GM19452 (cell line): ENCODE measurements at regions not wholly inside any gene's neighbourhood (a gene's known extent, or its start where the extent isn't known, plus 50 kb on each side); places are given as distances from the start of the nearest gene placed in this dataset.

Source experiments
- ATAC-seq: cut with Tn5 transposase; IDR thresholded peaks from one replicate; pipeline ENCODE4 v1.9.1; 2021; ENCODE audit not compliant: unreplicated experiment

DNA sequence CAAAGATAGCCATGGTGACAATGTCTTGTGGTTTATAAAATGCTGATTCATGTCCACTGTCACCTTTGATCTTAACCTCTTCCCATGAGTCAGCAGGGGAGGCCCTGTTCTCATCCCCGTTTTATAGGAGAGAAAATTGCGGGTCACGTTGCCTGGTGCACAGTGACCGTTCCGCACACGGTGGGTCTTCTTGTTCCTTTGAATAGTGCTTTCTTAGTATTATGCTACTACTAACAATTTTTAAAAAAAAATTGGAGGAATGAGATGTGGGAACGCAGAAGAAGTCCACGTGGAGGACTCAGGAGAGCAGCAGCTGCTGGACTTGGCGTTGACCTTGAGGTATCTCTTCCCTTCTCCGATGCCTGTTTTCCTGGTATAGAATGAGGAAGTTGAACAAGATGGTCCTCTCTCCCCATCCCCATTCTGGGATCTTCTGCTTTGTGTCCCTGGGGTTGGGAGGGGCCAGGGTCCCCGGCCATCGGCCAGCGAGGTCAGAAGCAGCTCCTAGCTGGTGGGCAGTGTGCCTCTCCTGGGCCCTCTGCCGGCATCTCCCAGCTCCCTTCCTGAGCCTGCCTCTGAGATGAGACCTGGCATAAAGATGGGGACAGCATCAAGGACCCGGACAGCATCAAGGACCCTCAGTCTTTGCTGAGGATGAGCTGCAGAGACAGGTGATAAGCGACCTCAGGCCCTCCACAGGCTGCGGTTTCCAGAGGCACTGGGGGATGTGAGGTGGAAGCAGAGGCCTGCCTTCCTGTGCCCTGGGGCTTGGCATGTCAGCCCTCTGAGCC, 143.9 kb downstream of the C9orf50 start:
- no peak for ATAC-seq

DNA sequence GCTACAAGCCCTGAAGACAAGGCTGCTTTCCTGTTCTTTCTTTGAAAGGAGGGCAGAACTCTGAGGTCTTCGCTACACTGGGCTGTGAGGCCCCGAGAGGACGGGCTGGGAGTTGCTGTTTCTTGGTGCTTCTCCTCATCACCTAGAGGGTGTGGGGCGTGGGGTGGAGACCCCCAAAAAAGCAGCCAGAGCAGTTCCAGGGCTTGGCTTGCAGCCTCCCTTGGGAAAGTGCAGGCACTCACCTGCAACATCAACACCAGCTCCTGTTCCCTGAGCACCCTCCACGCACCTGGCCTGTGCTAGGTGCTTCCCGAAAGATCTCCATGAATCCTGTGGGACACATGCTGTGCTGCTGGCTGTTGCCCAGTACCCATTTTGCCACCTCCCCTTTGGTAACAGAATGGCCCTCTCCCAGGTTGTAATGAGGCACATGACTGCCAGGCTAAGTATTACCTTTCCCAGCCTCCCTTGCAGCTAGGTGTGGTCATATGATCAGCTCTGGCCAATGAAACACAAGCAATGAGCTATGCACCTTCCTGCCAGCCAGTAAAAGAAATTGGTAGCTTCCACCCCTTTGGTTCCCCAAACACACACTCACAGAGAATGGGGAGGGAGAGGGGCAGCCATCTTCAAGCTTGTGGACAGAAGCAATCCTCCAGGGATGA, 146.0 kb downstream of the C9orf50 start:
- ATAC-seq = no peak

DNA sequence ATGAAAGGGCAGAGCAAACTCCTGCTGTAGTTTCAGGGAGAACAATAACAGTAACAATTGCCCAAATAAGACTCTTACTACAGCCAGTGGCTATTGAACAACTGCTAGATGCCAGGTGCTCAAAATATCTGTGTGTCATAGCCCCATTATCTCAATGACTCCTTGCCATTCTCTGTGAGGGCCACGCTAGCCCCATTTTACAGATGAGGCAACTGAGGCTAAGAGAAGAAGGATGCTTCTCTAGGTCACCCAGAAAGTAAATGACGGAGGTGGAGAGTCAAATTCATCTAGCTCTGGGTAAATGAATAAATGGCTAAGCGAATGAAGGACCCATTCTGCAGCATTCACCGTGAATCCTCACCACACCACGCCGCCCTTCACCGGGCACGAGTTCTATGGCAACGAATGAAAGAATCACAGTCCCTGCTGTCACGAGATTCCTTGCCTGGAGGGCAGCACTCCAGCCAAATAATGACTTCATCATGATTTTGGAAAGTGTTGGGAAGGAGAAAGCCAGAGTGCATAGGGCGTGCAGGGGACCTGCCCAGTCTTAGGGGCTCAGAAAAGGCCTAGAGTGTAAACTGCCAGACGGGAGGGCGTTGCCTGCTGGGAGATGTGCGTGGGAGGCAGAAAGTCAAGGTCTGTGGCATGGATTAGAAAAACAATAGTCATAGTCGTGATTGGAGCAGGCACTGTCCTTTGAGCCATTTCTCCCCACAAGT, 147.2 kb downstream of the C9orf50 start:
- no peak for ATAC-seq

DNA sequence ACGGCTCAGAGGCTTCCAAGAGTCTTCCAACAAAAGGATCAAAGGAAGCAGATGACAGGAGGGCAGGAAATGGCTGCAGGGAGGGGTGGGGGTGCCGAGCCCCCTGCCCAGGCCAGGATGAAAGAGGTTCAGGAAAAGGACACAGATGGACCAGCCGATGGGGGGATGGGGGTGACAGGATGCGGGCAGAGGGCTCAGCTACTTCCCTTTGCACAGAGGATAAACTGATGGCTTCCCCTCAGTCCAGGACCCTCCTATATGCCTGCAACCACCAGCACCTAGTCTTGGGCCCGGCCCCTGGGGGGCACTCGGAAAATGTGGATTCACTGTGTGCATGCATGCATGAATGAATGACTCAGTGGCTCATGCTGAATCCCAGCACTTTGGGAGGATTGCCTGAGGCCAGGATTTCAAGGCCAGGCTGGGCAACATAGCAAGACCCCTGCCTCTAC, 148.2 kb downstream of the C9orf50 start:
- ATAC-seq = no peak

DNA sequence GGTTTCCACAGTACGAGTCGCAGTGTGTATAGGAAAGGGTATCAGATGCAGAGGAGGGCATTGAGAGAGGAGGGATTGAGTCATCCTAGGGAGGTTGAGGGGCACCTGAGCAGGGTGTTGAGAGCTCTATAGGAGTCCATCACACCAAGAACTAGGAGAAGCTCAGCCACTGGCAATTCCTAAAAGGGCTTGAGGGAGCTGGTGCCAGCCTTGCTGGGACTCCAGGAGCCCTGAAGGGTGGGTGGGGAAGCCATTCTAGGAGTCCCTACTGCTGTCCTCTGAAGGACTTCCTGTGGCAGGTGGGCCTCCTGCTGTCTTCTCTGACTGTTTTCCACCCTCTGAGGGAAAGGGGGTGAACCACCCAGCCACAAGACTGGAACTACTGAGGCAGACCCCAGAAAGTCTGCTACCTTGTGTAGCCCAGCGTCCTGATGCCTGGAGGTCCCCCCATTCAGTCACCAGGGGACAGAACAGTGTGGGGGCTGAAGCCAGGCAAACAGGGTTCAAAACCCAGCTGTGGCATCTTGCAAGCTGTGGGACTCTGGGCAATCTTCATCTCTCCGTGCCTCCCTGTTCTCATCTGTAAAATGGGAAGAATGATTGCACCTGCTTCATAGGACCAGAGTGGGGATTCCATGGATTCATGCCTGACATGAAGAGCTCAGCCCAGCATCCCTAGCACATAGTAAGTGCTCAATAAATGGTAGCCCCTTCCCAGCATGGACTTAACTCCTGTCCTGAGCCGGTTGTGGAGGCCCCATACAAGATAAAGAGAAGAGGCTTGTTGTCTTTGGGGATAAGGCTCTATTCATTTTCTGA, 149.5 kb downstream of the C9orf50 start:
- no peak for ATAC-seq

DNA sequence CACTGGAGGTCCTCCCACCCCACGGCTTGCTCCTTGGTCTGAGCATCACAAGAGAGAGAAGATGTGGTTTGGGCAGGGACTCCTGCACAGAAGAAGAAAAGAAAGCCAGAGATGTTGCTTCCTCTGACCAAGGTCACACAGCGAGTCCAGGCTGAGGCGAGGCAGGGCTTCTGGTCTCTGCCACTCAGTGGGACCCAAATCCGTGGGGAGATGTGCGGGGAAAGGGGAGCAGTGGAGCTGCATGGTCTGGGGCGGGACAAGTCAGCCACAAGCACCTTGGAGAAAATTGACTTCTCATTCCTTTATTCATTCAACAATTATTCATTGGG, 150.9 kb downstream of the C9orf50 start:
- ATAC-seq = no peak

DNA sequence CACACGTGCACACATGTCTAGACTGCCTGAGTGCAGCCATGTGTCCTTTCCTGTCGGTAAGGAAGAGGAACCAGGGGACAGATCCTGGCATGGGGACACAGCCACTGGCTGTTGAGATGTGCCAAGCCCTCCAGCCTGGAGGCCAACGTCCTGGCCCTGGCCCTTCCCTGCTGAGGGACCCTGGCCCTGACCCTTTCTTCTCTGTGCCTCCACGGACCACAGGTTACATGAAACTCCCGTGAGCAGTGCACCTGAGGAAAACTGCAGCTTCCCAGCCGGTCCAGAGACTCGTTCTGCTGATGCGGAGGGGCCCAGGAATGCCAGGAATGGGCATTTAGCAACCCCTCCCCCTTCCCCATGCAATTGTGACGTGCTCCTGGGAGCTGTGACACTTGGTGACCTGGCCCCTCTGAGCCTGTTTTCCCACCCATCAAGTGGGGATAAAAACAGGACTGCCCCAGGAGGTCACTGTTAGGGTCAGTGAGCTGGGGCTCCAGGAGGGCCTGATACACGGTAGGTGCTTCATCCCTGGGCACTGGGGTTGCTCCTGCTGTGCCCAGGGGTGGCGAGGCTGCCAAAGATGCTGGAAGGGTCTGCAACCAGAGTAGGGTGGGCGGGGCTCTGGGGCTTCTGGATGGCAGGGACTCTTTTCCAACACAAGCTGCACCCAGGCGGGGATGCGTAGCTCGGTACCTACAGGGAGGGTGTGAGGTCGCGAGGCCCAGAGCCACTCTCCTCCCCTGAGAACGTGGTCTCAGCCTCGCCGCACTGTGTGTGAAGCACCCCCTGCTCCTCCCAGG, 151.5 kb downstream of the C9orf50 start:
- no peak for ATAC-seq

DNA sequence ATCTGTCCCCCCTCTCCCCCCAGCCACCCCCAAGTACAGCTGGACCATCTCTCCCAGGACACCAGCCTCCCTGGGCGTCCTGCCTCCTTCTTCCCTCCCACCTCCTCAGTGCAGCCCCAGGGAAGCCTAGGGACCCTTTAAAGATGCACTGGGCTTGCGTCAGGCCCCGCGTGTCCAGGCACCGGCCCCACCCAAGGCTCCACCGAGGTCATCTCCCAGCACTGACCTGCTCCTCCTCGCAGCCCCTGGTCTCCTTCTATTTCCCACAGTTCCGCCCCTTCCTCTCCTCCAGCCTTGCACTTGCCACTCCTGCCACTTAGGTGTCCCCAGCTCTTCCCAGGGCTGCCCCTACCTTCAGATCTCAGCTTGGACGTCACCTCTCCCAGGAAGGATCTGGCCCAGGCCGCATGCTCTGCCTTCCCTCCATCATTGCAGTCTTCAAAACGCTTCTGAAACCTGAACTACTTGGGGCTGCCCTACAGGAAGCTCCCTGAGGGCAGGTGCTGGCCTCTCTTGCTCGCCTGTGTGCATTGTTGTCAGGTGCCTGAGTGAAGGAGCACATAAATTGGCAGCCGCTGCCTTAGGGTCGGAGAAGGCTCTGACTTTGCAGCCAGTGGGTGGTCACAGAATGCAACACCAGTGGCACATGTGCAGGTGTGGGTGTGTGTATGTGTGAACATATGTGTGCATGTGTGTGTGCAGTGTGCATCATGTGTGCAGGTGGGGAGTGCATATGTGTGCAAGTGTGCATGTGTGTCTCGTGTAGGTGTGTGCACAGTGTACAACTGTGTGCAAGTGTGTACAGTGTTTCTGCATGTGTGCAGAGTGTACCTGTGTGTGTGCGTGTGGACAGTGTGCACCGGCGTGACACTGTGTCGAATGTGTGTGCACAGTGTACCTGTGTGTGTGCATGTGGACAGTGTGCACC, 152.9 kb downstream of the C9orf50 start:
- no peak for ATAC-seq

DNA sequence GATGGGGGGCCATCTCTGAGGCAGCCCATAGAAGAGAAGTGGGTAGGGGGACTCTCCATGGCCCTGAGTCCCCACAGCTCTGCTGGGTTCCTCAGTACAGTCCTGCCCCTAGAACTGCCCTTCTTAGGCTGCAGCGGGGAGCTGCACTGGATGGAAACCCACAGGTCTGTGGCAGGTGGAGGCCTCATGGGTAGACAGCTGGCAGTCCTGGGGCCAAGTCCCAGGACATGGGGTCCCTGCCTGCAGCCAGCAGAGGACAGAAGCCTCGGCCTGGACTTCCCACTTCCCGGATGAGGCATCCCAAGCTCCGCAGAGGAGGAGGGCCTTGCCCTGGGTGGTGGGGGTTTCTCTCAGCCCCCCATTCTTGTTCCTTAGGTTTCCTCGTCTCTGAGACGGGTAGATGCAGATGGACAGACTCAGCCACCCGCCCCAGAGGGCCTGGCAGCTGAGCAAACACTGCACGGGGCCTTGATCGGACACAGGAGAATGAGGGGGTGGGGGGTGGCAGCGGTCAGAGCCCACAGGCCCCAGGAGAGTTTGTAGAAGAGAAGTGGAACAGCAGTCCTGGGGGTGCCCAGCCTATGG, 153.8 kb downstream of the C9orf50 start:
- no peak for ATAC-seq

DNA sequence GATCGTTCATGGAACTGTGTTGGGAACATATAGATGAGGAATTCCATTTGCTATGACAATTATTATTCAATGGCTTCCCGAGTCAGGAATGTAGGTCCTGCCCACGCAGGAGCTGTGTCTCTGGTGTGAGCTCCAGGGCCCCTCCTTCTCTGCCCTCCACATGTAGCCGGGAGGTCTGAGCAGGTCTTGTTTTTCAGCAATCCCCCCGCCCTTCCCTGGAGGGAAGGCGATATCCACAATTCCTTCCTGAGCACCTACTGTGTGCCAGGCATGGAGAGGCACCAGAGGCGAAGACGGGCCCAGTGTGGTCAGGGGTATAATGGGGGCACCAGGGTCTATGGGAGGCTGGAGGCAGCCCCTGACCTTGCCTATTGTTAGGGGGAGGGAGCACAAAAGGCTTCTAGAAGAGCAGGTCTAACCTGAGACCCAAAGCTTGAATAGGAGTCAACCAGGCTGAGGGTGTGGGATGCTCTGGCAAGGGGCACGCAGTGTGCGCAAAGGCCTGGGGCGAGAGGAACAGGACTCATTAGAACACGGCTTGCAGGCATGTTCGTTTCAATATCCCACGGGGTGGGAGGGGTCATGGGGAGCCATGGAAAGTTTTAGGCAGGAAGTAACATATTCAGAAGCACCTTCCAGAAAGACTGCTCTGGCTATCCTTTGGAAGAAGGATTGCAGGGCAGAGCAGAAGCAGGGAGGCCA, 154.9 kb downstream of the C9orf50 start:
- no peak for ATAC-seq

DNA sequence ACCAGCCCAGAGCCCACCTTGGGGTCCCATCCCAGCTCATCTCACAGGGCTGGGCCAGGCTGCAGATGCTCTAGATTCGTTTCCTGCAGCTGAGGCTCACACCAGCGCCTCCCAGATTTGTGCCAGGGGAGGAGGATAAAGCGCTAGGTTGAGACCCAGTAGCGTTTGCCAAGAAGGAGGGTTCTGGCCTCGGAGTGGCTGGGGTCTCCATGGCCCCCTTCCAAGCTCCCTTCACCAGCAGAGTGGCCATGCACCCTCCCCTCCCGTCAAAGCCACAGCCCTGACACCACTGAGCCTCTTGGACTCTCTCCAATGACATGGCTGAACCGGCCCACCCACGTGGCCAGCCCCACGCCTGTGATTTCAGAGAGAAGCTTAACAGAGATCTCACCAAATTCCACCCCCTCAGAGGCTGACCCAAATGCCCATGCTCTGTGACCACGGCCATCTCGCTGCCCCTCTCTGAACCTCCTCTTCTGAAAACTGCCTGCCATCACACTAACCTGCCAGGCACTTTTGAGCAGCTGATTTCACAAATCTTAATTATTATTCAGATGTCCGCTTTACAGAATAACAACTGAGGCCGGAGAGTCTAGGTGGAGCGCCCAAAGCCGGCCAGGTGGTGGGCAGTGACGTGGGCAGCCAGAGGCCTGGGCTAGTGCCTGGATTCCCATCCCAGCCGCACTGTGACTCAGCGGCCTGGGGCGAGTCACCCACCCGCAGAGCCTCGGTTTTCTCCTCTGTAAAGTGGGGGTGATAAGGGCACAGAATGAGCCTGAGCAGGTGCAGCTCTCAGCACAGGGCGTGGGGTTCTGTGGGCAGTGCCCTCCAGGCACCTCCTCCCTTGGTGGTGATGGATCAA, 155.7 kb downstream of the C9orf50 start:
- no peak for ATAC-seq

DNA sequence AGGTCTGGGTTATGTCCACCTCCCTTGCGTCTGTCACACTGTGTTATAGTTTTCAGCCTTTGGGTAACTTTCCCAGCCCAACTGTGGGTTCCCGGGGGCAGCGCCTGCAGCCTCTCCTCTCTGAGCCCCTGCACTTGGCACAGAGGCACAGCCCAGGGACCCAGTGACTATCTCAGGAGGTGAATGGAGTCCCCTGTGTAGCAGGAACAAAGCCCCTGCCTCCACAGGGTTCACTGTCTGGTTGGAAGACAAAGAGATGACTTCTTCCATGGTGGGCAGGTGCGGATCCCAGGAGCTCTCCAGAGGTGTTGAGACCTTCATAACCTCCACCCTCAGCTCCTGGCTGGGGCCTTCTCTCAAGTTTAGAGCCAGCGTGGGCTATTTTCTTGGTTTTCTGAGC, 156.9 kb downstream of the C9orf50 start:
- no peak for ATAC-seq

DNA sequence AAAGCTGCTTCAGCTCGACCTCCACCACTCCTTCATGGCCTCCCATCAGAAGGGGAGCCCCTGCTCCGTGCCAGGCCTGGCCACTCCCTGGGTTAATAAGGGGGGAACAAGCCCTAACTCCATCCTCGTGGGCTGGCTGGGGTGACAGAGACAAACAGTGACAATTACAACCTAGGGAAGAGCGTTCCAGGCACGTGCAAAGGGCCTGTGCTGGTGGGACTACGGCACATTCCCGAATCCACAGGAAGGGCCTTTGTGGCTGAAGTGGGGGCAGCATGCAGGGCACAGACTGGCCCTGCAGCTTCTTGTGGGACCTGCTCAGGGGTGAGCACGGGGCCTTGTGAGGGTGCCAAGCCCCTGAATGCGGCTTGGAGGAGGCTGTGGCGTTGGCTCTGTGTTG, 157.4 kb downstream of the C9orf50 start:
- ATAC-seq = no peak

DNA sequence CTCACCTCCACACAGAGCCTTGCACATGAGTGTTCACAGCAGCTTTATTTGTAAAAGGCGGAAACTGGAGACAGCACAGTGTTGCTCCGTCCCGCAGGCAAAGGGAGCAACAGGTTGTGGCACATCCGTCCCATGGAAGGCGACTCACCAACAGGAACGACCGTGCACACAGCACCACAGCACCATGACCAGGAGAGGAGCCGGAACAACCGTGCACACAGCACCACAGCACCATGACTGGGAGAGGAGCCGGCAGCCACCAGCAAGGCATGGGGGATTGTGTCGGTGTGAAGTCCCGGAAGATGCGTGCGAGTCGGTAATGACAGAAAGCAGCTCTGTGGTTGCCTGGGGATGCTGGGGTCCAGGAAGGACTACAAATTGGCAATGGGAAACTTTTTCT, 158.5 kb downstream of the C9orf50 start:
- no peak for ATAC-seq

DNA sequence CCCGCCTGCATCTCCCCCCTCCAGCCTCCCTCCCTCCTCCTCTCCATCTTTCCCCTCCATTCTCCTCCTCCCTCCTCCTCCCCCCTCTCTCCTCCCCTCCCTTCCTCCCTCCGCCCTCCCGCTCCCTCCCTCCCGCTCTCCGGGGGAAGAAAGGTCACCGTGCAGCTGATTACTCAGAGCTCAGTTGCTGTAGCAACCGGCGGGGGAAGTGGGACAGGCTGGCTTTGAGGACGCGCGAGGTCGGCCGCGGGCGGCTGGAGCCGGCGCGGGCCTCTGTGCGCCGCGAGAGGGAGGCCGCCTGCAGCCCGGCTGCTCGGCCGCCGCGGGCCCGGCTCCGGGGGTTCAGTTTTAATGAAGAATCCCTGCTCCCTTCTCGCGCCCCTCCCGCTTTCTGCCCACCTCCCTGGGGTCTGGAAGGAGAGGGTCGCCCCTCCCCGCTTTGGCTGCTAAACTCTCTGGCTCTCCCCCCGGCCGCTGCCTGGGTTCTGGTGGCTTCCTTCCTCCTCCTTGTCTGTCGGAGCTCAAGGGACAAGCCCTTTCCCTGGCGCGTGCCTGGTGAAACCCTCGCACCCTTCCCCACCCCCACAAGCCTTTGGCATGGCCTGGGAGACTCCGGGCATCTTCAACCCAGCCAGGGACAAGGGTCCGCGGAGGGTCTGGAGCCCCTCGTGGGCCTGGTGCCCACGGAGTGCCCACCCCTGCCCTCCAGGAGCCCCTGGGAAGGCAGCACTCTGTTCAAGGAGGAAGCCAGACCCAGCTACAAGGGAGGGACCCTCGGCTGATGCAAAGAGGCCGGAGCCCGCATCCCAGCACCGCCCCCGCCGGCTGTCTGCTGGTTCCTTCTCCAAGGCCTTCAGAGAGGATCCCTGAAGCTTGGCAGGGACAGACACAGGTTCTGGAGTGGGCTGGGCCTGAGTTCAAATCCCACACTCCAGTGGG, 160.3 kb downstream of the C9orf50 start:
- ATAC-seq = peak; percentile 63

DNA sequence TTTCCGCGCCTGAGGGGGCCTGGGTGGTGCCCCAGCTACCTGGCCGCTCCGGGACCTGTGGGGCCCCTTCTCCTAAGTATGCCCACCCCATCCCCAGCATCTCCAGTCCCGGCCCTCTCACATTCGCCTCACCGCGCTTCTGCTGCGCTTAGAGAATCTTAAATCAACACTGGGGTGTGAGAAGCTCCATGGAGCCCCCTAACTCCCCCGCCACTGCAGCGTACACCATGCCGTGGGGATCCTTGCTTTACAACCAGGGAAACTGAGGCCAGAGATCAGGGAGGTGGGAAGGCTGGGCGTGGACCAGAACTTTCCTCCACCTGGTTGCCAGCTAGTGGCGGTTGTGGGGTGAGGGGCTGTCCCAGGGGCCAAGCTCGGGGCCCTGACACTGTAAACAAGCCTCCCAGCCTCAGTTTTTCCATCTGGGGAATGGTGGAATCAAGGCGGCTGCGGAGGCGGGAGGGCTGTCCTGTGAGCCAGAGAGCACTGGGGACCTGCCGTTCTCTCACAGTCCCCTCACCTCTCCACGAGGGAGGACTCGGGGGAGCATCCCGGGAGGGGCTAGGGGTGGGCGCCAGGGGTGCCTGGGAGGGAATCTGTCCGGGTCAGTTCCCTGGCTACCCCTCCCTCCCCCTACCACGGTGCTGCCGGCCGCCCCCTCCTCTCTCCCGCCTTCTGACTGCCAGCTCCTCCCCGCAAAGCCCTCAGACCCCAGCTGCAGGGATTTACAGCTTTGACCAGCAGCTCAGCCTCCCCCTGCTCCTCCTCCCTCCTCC, 161.2 kb downstream of the C9orf50 start:
- no peak for ATAC-seq
